ENCODE measurements at regions not wholly inside any gene's neighbourhood (a gene's known extent, or its start where the extent isn't known, plus 50 kb on each side); places are given as distances from the start of the nearest gene placed in this dataset.

DNA sequence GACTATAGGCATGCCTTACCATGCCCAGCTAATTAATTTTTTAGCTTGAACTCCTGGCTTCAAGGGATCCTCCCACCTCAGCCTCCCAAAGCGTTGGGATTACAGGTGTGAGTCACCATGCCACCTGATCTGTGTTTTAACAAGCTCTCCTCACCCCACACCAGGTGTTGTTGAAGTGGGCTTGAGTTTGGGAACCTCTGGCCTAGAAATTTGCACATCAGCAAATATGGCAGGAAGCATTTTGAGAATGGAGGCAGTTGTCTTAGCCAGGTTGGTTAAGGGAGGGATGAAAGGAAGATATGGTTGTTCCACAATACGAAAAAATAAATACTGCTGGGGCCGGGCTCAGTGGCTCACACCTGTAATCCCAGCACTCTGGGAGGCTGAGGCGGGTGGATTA, 433.1 kb downstream of the TYW1 start:
- TF ChIP-seq EZH2 (IDR thresholded peaks at IDR 0.05; ENCODE audit: insufficient read depth, poor library complexity, severe bottlenecking): no peak
- no peak for TF ChIP-seq EZH2phosphoT487 (IDR thresholded peaks at IDR 0.05; ENCODE audit: insufficient read depth, low read depth)

Measured in GM23248 (cell line).